DOHH2 (cell line): ENCODE measurements at regions not wholly inside any gene's neighbourhood (a gene's known extent, or its start where the extent isn't known, plus 50 kb on each side); places are given as distances from the start of the nearest gene placed in this dataset.

Experiments used
- CTCF ChIP-seq: fragments of 200-600 bp; sonication (generic); IDR thresholded peaks from one replicate; pipeline ENCODE4 v1.5.1; 2014; ENCODE audit warnings: antibody characterized with exemption, mild to moderate bottlenecking, low read depth, low read length; ENCODE audit not compliant: poor library complexity, severe bottlenecking
- EZH2phosphoT487 ChIP-seq: fragments of 200-600 bp; sonication (generic); IDR thresholded peaks from 2 replicates; pipeline ENCODE4 v1.6.1; 2017; ENCODE audit warnings: borderline replicate concordance, mild to moderate bottlenecking, antibody characterized with exemption, low read length, moderate library complexity, mixed read lengths

- TF ChIP-seq CTCF = no peak
- TF ChIP-seq EZH2phosphoT487 = no peak
Measured at GRCh38 chr1:47672622-47673021, 234.8 kb downstream of the FOXD2 start.
